Activated T-helper 17 cell treated with anti-CD3 and anti-CD28 coated beads, Interleukin-2, amount 50 U/mL, for 72 hours (primary cell): ENCODE measurements at regions not wholly inside any gene's neighbourhood (a gene's known extent, or its start where the extent isn't known, plus 50 kb on each side); places are given as distances from the start of the nearest gene placed in this dataset.
"Not testable (repeated sequence)": the region's sequence is repeated elsewhere in the genome, so short reads cannot be mapped to it uniquely, and the experiment has no call there.

Experiments used
- ATAC-seq: fragments of 150-1000 bp; cut with Tn5 transposase; replicated peaks from 2 replicates; pipeline ENCODE4 v1.10.0; 2021; ENCODE audit warnings: mild to moderate bottlenecking, moderate library complexity
- H3K27ac Mint-ChIP-seq: one replicate; pipeline ENCODE4 v1.8.0; 2022; ENCODE audit warnings: mixed read lengths
- H3K27me3 Mint-ChIP-seq: one replicate; pipeline ENCODE4 v1.8.0; 2022; ENCODE audit warnings: mixed read lengths
- H3K36me3 Mint-ChIP-seq: one replicate; pipeline ENCODE4 v1.8.0; 2022; ENCODE audit warnings: low read depth, mild to moderate bottlenecking, mixed read lengths
- H3K4me1 Mint-ChIP-seq: one replicate; pipeline ENCODE4 v1.8.0; 2022; ENCODE audit warnings: mixed read lengths
- H3K4me3 Mint-ChIP-seq: one replicate; pipeline ENCODE4 v1.8.0; 2022; ENCODE audit warnings: mild to moderate bottlenecking, mixed read lengths
- H3K9me3 Mint-ChIP-seq: one replicate; pipeline ENCODE4 v1.8.0; 2022; ENCODE audit warnings: mixed read lengths

- Mint-ChIP-seq H3K4me3 (peak overlapping the region; percentile 24), H3K36me3 (no peaks in the 10 kb centered on the region)
Measured at GRCh38 chr5:40429258-40430100, 250.2 kb upstream of the PTGER4 start.

GRCh38 chr5:40428815-40429214, 250.9 kb upstream of the PTGER4 start:
- peak overlapping the region; percentile 37 for H3K27ac Mint-ChIP-seq

More at GRCh38 chr5:40429258-40430100, 250.2 kb upstream of the PTGER4 start:
- ATAC-seq: peak; percentile 79
- Mint-ChIP-seq H3K27ac (peak overlapping the region; percentile 37), H3K27me3 (no peaks in the 10 kb centered on the region), H3K9me3 (no peaks in the 10 kb centered on the region), H3K4me1 (peaks cover 44% of the 10 kb centered on the region)

GRCh38 chr5:40428126-40428525, 251.6 kb upstream of the PTGER4 start:
- H3K27ac Mint-ChIP-seq: peak overlapping the region; percentile 37
- ATAC-seq: peak; percentile 81
- H3K4me3 Mint-ChIP-seq: peak overlapping the region; percentile 24
- peaks cover 37% of the 10 kb centered on the region for H3K4me1 Mint-ChIP-seq
- H3K27me3 Mint-ChIP-seq: no peaks in the 10 kb centered on the region
- H3K36me3 Mint-ChIP-seq: no peaks in the 10 kb centered on the region
- H3K9me3 Mint-ChIP-seq: no peaks in the 10 kb centered on the region

More at GRCh38 chr5:40428815-40429214, 250.9 kb upstream of the PTGER4 start:
- no peaks in the 10 kb centered on the region for H3K27me3 Mint-ChIP-seq
- H3K9me3 Mint-ChIP-seq: no peaks in the 10 kb centered on the region
- peak overlapping the region; percentile 24 for H3K4me3 Mint-ChIP-seq
- H3K36me3 Mint-ChIP-seq: no peaks in the 10 kb centered on the region
- no peak for ATAC-seq
- peaks cover 39% of the 10 kb centered on the region for H3K4me1 Mint-ChIP-seq

- not testable (repeated sequence) for ATAC-seq, H3K27me3 Mint-ChIP-seq, H3K4me1 Mint-ChIP-seq, H3K27ac Mint-ChIP-seq, H3K36me3 Mint-ChIP-seq, H3K4me3 Mint-ChIP-seq
- H3K9me3 Mint-ChIP-seq: peaks cover 22% of the 10 kb centered on the region
Measured at GRCh38 chr5:40417046-40417810, 262.5 kb upstream of the PTGER4 start.

- Mint-ChIP-seq H3K4me1 (peaks cover 8% of the 10 kb centered on the region), H3K27me3 (no peaks in the 10 kb centered on the region), H3K27ac (no peak overlapping the region), H3K9me3 (peaks cover 19% of the 10 kb centered on the region), H3K36me3 (no peaks in the 10 kb centered on the region), H3K4me3 (no peak overlapping the region)
- ATAC-seq: no peak
Measured at GRCh38 chr5:40416588-40416987, 263.1 kb upstream of the PTGER4 start.

- H3K4me1 Mint-ChIP-seq: peaks cover 13% of the 10 kb centered on the region
- no peaks in the 10 kb centered on the region for H3K36me3 Mint-ChIP-seq
- H3K9me3 Mint-ChIP-seq: peaks cover 20% of the 10 kb centered on the region
- no peak overlapping the region for H3K27ac Mint-ChIP-seq
- H3K4me3 Mint-ChIP-seq: no peak overlapping the region
- no peak for ATAC-seq
- H3K27me3 Mint-ChIP-seq: no peaks in the 10 kb centered on the region
Measured at GRCh38 chr5:40416098-40416497, 263.6 kb upstream of the PTGER4 start.

- Mint-ChIP-seq H3K4me1 (peaks cover 17% of the 10 kb centered on the region), H3K27me3 (no peaks in the 10 kb centered on the region), H3K36me3 (peaks cover 8% of the 10 kb centered on the region), H3K4me3 (no peak overlapping the region), H3K9me3 (peaks cover 17% of the 10 kb centered on the region), H3K27ac (no peak overlapping the region)
- ATAC-seq: no peak
Measured at GRCh38 chr5:40414922-40415321, 264.8 kb upstream of the PTGER4 start.

GRCh38 chr5:40413743-40414142, 266.0 kb upstream of the PTGER4 start:
- H3K4me3 Mint-ChIP-seq: no peak overlapping the region
- H3K4me1 Mint-ChIP-seq: peaks cover 22% of the 10 kb centered on the region
- H3K9me3 Mint-ChIP-seq: peaks cover 12% of the 10 kb centered on the region
- ATAC-seq: no peak
- no peak overlapping the region for H3K27ac Mint-ChIP-seq
- H3K27me3 Mint-ChIP-seq: no peaks in the 10 kb centered on the region
- H3K36me3 Mint-ChIP-seq: peaks cover 9% of the 10 kb centered on the region

- Mint-ChIP-seq H3K36me3 (peaks cover 9% of the 10 kb centered on the region), H3K4me1 (peaks cover 26% of the 10 kb centered on the region), H3K27ac (no peak overlapping the region), H3K4me3 (no peak overlapping the region), H3K9me3 (peaks cover 7% of the 10 kb centered on the region), H3K27me3 (no peaks in the 10 kb centered on the region)
- ATAC-seq: no peak
Measured at GRCh38 chr5:40412771-40413170, 266.9 kb upstream of the PTGER4 start.

- no peak for ATAC-seq
- Mint-ChIP-seq H3K27me3 (no peaks in the 10 kb centered on the region), H3K36me3 (peaks cover 19% of the 10 kb centered on the region), H3K4me1 (peaks cover 32% of the 10 kb centered on the region), H3K4me3 (peak overlapping the region; percentile 85), H3K27ac (peak overlapping the region; percentile 99), H3K9me3 (peaks cover 4% of the 10 kb centered on the region)
Measured at GRCh38 chr5:40410964-40411635, 268.6 kb upstream of the PTGER4 start.

- H3K4me1 Mint-ChIP-seq: peaks cover 35% of the 10 kb centered on the region
- peaks cover 4% of the 10 kb centered on the region for H3K9me3 Mint-ChIP-seq
- H3K36me3 Mint-ChIP-seq: peaks cover 24% of the 10 kb centered on the region
- H3K27ac Mint-ChIP-seq: peak overlapping the region; percentile 99
- H3K27me3 Mint-ChIP-seq: no peaks in the 10 kb centered on the region
- H3K4me3 Mint-ChIP-seq: peak overlapping the region; percentile 85
- peak; percentile 81 for ATAC-seq
Measured at GRCh38 chr5:40410231-40410861, 269.4 kb upstream of the PTGER4 start.

- H3K9me3 Mint-ChIP-seq: peaks cover 4% of the 10 kb centered on the region
- no peaks in the 10 kb centered on the region for H3K27me3 Mint-ChIP-seq
- peak overlapping the region; percentile 99 for H3K27ac Mint-ChIP-seq
- peaks cover 38% of the 10 kb centered on the region for H3K4me1 Mint-ChIP-seq
- peaks cover 27% of the 10 kb centered on the region for H3K36me3 Mint-ChIP-seq
- ATAC-seq: peak; percentile 14
- peak overlapping the region; percentile 85 for H3K4me3 Mint-ChIP-seq
Measured at GRCh38 chr5:40409601-40410000, 270.1 kb upstream of the PTGER4 start.

GRCh38 chr5:40406741-40407211, 272.9 kb upstream of the PTGER4 start:
- Mint-ChIP-seq H3K9me3 (peaks cover 10% of the 10 kb centered on the region), H3K27ac (peak overlapping the region; percentile 99), H3K4me3 (peak overlapping the region; percentile 85), H3K36me3 (peaks cover 30% of the 10 kb centered on the region), H3K4me1 (peaks cover 61% of the 10 kb centered on the region), H3K27me3 (no peaks in the 10 kb centered on the region)
- ATAC-seq: peak; percentile 3
